ENCODE measurements at regions not wholly inside any gene's neighbourhood (a gene's known extent, or its start where the extent isn't known, plus 50 kb on each side); places are given as distances from the start of the nearest gene placed in this dataset.
"Not testable (repeated sequence)": the region's sequence is repeated elsewhere in the genome, so short reads cannot be mapped to it uniquely, and the experiment has no call there.

- no peak for DNase-seq
These were observed 386.0 kb downstream of the RPS24 start for GRCh38 chr10:78419481-78420265.

GRCh38 chr10:78420946-78421735, 387.5 kb downstream of the RPS24 start:
- DNase-seq: no peak

- not testable (repeated sequence) for DNase-seq
These were observed 390.4 kb downstream of the RPS24 start for GRCh38 chr10:78424050-78424449.

GRCh38 chr10:78424723-78425122, 391.1 kb downstream of the RPS24 start:
- no peak for DNase-seq

GRCh38 chr10:78426181-78426580, 392.5 kb downstream of the RPS24 start:
- DNase-seq: no peak

- DNase-seq: no peak
These were observed 393.9 kb downstream of the RPS24 start for GRCh38 chr10:78427497-78428031.

- no peak for DNase-seq
These were observed 394.9 kb downstream of the RPS24 start for GRCh38 chr10:78428579-78428978.

- DNase-seq: no peak
These were observed 396.3 kb downstream of the RPS24 start for GRCh38 chr10:78429984-78430383.

GRCh38 chr10:78432583-78432982, 398.9 kb downstream of the RPS24 start:
- DNase-seq: no peak

- no peak for DNase-seq
These were observed 399.5 kb downstream of the RPS24 start for GRCh38 chr10:78433076-78433595.

- DNase-seq: no peak
These were observed 400.3 kb downstream of the RPS24 start for GRCh38 chr10:78433766-78434535.

- DNase-seq: no peak
These were observed 401.2 kb downstream of the RPS24 start for GRCh38 chr10:78434886-78435285.

- no peak for DNase-seq
These were observed 402.0 kb downstream of the RPS24 start for GRCh38 chr10:78435484-78436221.

GRCh38 chr10:78436222-78436573, 402.5 kb downstream of the RPS24 start:
- no peak for DNase-seq

GRCh38 chr10:78436706-78437406, 403.2 kb downstream of the RPS24 start:
- DNase-seq: no peak

- no peak for DNase-seq
These were observed 403.7 kb downstream of the RPS24 start for GRCh38 chr10:78437407-78437768.

- no peak for DNase-seq
These were observed 404.6 kb downstream of the RPS24 start for GRCh38 chr10:78437998-78438906.

GRCh38 chr10:78438907-78439809, 405.5 kb downstream of the RPS24 start:
- no peak for DNase-seq

- no peak for DNase-seq
These were observed 407.3 kb downstream of the RPS24 start for GRCh38 chr10:78441010-78441409.
